ENCODE measurements at regions not wholly inside any gene's neighbourhood (a gene's known extent, or its start where the extent isn't known, plus 50 kb on each side); places are given as distances from the start of the nearest gene placed in this dataset.

DNA sequence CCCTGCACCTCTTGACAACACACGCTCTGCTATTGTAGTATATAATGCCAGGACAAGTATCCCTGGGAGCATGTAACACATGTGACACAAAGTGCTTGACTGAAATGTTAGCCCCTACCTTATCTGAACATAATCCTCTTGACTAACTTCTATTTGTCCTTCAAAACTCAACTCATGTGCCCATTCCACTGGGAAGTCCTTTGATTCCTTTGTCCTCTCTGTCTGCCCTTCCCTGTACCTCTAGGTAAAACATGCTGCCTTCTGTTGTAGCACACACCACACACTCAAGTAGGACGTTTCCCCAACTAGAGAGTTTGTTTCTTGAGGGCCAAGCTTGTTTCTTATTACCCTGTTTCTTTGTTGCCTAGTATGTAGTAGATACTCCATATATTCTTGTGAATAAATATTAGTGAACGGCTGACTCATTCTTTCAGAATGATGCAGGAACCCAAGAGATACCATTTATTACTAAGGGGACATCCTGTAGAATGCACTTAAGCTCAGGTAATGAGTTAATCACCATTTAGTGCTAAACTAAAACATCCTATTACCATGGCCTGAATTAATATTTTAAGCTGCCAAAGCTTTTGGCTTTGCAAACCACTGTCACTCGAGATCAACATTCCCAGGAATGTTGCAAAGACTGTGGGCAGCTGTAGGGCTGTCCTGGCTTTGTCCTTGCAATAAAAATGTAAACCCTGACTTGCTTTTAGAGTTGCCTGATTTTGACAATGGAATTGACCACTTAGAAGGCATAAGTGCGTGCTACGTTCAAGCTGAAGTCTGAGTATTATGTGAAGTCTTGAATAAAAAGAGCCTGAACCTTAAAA, 313.4 kb downstream of the COG6 start:
- no peak for DNase-seq (ENCODE audit: low read depth, low spot score)

DNA sequence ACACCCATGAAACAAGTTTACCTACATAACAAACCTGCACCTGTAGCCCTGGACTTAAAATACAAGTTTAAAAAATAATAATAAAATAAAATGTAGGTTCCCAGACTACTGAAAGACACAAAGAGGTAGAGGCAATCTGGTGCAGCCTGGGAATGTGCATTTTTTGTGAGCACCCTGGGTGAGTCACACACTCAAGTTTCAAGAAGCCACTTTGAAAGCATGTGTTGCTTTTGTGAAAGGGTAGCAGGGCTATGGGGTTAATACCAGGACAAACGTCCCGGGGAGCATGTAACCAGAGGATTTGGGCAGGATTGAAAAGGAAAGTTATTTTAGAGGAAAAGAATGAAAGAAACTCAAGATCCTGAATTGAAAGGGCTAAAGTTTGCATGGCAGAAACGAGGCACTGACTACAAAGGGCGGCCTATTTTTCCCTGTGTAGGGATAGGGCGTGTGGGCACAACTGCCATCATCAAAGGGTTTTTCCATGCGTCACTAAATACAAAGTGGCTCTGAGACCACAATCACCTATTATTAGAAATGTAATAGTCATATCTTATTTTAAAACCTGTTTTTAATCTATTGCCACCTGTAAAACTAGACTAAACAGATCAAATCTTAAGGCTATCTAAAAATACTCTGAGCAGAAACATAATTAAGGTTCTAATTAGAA, 314.9 kb downstream of the COG6 start:
- no peak for DNase-seq (ENCODE audit: low read depth, low spot score)

- DNase-seq (ENCODE audit: low read depth, low spot score): no peak
Observed at GRCh38 chr13:39971526-39971925, 316.1 kb downstream of the COG6 start.

- no peak for DNase-seq (ENCODE audit: low read depth, low spot score)
Observed at GRCh38 chr13:39976481-39976880, 321.0 kb downstream of the COG6 start.

- no peak for DNase-seq (ENCODE audit: low read depth, low spot score)
Observed at GRCh38 chr13:39981056-39981455, 325.6 kb downstream of the COG6 start.

GRCh38 chr13:39982745-39983144, 327.3 kb downstream of the COG6 start:
- DNase-seq (ENCODE audit: low read depth, low spot score): no peak

GRCh38 chr13:39985071-39985470, 329.6 kb downstream of the COG6 start:
- no peak for DNase-seq (ENCODE audit: low read depth, low spot score)

GRCh38 chr13:39988351-39988750, 332.9 kb downstream of the COG6 start:
- DNase-seq (ENCODE audit: low read depth, low spot score): no peak

DNA sequence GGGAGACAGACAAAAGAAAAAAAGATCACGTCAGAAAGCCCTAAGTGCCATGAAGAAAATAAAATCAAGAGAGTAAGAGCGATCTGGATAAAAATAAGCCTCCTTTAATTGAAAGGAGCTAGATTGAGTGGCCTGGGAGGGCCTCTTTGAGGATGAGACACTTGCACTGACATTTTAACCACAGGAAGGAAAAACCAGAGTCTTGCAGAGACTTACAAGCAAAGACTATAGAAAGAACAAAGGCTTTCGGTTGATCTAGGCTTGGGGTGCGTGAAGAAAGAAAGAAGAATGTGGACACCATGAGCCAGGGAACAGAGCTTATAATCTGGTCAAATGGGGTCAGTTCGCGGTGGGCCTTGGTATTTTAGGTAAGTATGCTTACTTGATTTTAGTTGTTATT, 342.7 kb downstream of the COG6 start:
- no peak for DNase-seq (ENCODE audit: low read depth, low spot score)

DNA sequence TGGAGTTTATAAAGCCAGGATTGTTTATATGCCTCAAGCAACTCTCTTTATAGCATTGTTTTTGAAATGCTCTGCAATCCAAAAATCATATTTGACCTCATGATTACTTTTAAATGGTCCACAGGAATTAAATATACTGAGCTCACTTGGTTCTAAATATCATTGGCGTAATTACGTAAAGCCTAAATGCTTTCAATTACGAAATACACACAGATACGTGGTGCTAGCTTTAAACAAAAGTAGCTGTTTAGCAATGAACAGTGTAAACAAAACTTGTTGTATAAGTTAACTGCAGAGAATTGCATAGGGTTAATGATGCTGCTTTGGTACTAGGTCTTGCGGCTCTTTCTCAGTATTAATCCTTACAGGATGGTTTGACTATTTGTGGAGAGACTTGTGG, 346.6 kb downstream of the COG6 start:
- no peak for DNase-seq (ENCODE audit: low read depth, low spot score)

GRCh38 chr13:40013554-40013953, 358.1 kb downstream of the COG6 start:
- DNase-seq (ENCODE audit: low read depth, low spot score): no peak

- DNase-seq (ENCODE audit: low read depth, low spot score): no peak
Observed at GRCh38 chr13:40016953-40017660, 361.6 kb downstream of the COG6 start.

GRCh38 chr13:40017662-40018262, 362.3 kb downstream of the COG6 start:
- no peak for DNase-seq (ENCODE audit: low read depth, low spot score)

GRCh38 chr13:40023595-40024203, 368.2 kb downstream of the COG6 start:
- no peak for DNase-seq (ENCODE audit: low read depth, low spot score)

GRCh38 chr13:40024204-40024966, 368.9 kb downstream of the COG6 start:
- no peak for DNase-seq (ENCODE audit: low read depth, low spot score)

- no peak for DNase-seq (ENCODE audit: low read depth, low spot score)
Observed at GRCh38 chr13:40024967-40025714, 369.7 kb downstream of the COG6 start.

DNA sequence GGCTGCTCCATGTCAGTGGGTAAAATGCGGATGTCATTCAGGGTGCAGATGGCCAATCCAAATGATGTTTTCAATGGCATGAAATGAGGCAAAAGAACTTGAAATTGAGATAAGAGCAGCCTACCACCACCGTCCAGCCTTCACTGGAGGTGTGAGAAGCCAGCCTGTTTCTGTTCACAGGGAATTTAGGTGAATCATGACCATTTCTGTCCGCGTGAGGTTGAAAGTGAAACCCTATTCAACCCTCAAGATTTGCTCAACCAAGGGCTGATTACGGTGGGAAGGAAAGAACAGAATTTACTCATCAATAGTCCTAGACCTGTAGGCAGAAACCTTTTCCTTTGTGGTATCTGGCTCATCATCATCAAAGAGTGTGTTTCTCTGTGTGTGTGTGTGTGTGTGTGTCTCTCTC, 370.7 kb downstream of the COG6 start:
- peak; percentile 31 for DNase-seq (ENCODE audit: low read depth, low spot score)

DNA sequence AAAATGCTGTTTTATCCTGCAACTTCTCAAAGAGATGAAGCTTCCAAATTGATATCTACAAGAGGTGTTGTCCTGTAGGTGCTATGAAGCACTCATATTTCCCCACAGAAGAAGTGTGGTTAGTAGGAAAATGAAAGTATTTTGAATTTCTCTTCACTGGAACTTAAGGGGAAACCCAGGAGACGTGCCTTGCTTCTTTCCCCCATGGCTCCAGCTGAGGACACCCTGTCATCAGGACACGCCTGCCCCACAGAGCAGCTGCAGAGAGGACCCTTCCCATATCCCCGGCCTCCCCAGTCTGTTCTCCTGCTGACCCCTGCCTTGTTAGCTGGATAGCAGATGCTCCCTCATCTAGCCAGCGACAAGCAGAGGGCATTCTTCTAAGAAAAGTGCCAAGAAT, 371.3 kb downstream of the COG6 start:
- no peak for DNase-seq (ENCODE audit: low read depth, low spot score)

- DNase-seq (ENCODE audit: low read depth, low spot score): no peak
Observed at GRCh38 chr13:40028446-40028845, 373.0 kb downstream of the COG6 start.

DNA sequence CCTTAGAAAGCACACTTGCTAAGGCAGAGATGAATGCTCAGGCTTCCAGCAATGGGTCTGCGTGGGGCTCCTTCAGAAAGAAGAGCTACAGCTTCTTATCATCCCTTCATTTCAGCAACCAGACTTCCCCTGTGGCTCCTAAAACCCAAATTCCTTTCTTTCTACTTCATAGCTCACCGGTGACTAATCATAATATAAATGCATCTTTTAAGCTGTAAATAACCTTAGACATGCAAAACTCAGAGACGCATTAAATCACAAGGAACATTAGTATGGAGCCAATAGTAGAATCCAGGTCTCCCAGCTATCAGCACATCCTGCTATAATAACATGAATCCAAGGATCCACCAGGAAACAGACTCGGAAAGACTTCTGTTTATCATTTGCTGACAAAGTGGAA, 375.6 kb downstream of the COG6 start:
- DNase-seq (ENCODE audit: low read depth, low spot score): no peak
